ENCODE measurements at regions not wholly inside any gene's neighbourhood (a gene's known extent, or its start where the extent isn't known, plus 50 kb on each side); places are given as distances from the start of the nearest gene placed in this dataset.
A peak's percentile ranks its signal among the peaks of the same experiment; 100 is the strongest.

DNA sequence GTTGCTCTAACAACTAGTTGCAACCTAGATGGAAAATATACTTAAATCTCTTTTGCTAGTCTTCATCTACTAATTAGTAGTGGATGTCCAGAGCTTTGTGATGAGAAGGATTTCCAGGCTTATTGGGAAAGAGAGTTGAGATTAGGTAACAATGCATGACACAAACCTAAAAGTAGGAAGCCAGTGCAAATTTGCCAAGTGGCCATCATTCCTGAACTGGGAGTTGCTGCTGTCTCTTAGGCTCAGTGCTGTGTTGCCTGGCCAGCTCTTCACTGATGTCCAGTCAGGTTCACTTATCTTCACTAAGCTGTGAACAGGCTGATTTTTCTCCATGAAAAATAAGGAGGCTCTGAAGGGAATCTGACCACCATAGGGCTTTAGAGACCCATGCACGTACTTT lies 105.6 kb upstream of the AMOT start:
- intact Hi-C loops (cut with DNase I): no loop called here
- no peaks in the 10 kb centered on the region for H3K9me3 ChIP-seq
- H3K4me1 ChIP-seq: no peaks in the 10 kb centered on the region
- no peak for TF ChIP-seq POLR2A (IDR thresholded peaks at IDR 0.05)
- TF ChIP-seq, protein P1, sequence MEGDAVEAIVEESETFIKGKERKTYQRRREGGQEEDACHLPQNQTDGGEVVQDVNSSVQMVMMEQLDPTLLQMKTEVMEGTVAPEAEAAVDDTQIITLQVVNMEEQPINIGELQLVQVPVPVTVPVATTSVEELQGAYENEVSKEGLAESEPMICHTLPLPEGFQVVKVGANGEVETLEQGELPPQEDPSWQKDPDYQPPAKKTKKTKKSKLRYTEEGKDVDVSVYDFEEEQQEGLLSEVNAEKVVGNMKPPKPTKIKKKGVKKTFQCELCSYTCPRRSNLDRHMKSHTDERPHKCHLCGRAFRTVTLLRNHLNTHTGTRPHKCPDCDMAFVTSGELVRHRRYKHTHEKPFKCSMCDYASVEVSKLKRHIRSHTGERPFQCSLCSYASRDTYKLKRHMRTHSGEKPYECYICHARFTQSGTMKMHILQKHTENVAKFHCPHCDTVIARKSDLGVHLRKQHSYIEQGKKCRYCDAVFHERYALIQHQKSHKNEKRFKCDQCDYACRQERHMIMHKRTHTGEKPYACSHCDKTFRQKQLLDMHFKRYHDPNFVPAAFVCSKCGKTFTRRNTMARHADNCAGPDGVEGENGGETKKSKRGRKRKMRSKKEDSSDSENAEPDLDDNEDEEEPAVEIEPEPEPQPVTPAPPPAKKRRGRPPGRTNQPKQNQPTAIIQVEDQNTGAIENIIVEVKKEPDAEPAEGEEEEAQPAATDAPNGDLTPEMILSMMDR (IDR thresholded peaks at IDR 0.05): no peak
- no peaks in the 10 kb centered on the region for H3K27me3 ChIP-seq
- no peak overlapping the region for H3K27ac ChIP-seq
- ATAC-seq (no peak), DNase-seq (no peak)
- H3K4me3 ChIP-seq: no peak overlapping the region
- no peaks in the 10 kb centered on the region for H3K36me3 ChIP-seq (replicated peaks in 1 of 2; ENCODE audit: insufficient read depth in 1 of 2, low read depth in 2 of 2)
- 43 to 60% methylated on average over 1 of the region's 1 CpG for WGBS, 2 donors

DNA sequence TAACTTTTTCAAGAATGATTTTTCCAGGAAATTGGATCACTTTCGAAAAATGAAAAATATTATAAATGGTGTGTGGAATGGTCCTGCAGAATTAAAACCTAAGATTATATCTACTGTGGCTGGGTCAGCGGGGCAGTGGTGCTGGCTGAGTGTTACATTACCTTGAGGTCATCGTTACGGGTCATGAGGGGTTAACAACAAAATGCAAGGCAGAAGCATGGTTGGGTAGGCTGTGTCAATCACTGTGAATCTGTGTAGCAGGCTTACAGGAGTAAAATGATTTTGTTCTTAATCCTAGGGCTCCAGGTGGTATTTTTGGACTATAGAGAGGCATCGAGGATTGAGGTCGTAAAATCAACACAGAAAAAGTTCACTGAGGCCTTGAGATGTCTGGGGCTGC lies 105.2 kb upstream of the AMOT start:
- ATAC-seq (no peak), DNase-seq (no peak)
- Histone ChIP-seq H3K36me3 (replicated peaks in 1 of 2; ENCODE audit: insufficient read depth in 1 of 2, low read depth in 2 of 2) (no peaks in the 10 kb centered on the region), H3K4me3 (no peak overlapping the region), H3K27ac (no peak overlapping the region), H3K27me3 (no peaks in the 10 kb centered on the region), H3K9me3 (no peaks in the 10 kb centered on the region), H3K4me1 (no peaks in the 10 kb centered on the region)
- 78 to 87% methylated on average over 5 to 6 of the region's 6 CpGs for WGBS, 2 donors
- intact Hi-C loops (cut with DNase I): no loop called here
- TF ChIP-seq, protein P1 (IDR thresholded peaks at IDR 0.05): no peak
- no peak for TF ChIP-seq POLR2A (IDR thresholded peaks at IDR 0.05)

DNA sequence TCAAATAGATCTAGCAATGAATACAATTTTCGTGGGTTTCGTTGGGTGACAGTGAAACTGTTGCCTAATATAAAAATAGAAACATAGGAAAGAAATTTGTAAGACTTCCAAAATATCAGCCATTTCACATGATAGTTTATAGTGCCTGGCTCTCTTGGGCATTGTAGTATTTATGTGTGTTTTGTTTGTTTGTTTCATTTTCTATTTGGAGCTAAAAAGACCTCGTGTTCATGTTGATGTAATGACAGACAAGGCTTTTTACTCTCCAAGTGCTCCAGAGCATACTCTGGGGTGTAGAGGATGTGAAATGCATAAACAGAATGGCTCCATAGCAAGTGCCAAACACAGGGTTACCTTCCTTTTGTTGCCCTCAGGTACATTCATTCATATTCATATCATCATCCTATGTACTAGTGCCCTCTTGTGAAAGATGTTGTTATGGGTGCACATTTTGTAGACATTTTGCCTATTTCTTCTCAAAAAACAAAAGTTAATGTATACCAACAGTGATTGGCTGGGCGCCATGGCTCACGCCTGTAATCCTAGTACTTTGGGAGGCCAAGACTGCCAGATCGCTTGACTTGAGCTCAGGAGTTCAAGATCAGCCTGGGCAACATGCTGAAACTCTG lies 100.7 kb upstream of the AMOT start:
- ATAC-seq: no peak
- intact Hi-C loops (cut with DNase I): no loop called here
- Histone ChIP-seq H3K4me3 (no peak overlapping the region), H3K36me3 (replicated peaks in 1 of 2; ENCODE audit: insufficient read depth in 1 of 2, low read depth in 2 of 2) (no peaks in the 10 kb centered on the region), H3K27me3 (no peaks in the 10 kb centered on the region), H3K4me1 (no peaks in the 10 kb centered on the region), H3K9me3 (no peaks in the 10 kb centered on the region), H3K27ac (no peak overlapping the region)
- TF ChIP-seq, protein P1 (IDR thresholded peaks at IDR 0.05): no peak
- TF ChIP-seq POLR2A (IDR thresholded peaks at IDR 0.05): no peak
- WGBS, 2 donors: 26 to 29% methylated on average over 6 of the region's 6 CpGs
- DNase-seq: peak in 1 of 4 donors; percentile 7

DNA sequence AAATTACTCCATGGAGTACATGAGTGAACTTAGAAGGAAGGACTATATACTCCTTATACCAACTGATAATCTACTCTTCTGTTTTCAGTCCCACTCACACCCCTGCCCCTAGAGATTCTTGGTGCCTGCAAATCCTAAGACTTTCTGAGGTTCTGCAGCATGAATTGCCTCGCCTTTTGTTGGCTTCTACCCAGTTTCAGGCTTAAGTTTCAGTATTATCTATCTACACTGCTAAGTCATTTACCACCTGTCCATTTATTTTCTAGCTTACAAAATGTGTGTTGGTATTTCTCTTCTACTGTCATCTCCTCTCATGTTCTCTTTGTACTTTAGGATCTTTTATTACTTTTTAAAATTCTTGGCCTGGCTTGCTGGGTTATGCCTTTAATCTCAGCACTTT lies 94.4 kb upstream of the AMOT start:
- Histone ChIP-seq H3K27ac (no peak overlapping the region), H3K27me3 (no peaks in the 10 kb centered on the region), H3K9me3 (no peaks in the 10 kb centered on the region), H3K36me3 (replicated peaks in 1 of 2; ENCODE audit: insufficient read depth in 1 of 2, low read depth in 2 of 2) (no peaks in the 10 kb centered on the region), H3K4me1 (no peaks in the 10 kb centered on the region), H3K4me3 (no peak overlapping the region)
- intact Hi-C loops (cut with DNase I): no loop called here
- no peak for TF ChIP-seq POLR2A (IDR thresholded peaks at IDR 0.05)
- TF ChIP-seq, protein P1 (IDR thresholded peaks at IDR 0.05): no peak
- no peak for ATAC-seq
- DNase-seq: no peak
- WGBS, 2 donors: 77 to 80% methylated on average over 1 of the region's 1 CpG

GRCh38 chrX:112931900-112932299 lies 91.3 kb upstream of the AMOT start:
- no peaks in the 10 kb centered on the region for H3K9me3 ChIP-seq
- no peak for DNase-seq
- no peak overlapping the region for H3K27ac ChIP-seq
- H3K27me3 ChIP-seq: no peaks in the 10 kb centered on the region
- H3K4me1 ChIP-seq: no peaks in the 10 kb centered on the region
- H3K36me3 ChIP-seq (replicated peaks in 1 of 2; ENCODE audit: insufficient read depth in 1 of 2, low read depth in 2 of 2): no peaks in the 10 kb centered on the region
- whole genome bisulfite sequencing, 2 donors: 50% methylated on average over 3 of the region's 3 CpGs
- no peak overlapping the region for H3K4me3 ChIP-seq
- intact Hi-C loops (cut with DNase I): no loop called here
- no peak for TF ChIP-seq POLR2A (IDR thresholded peaks at IDR 0.05)
- TF ChIP-seq, protein P1 (IDR thresholded peaks at IDR 0.05): no peak
- ATAC-seq: no peak
